ENCODE measurements at regions not wholly inside any gene's neighbourhood (a gene's known extent, or its start where the extent isn't known, plus 50 kb on each side); places are given as distances from the start of the nearest gene placed in this dataset.
"Not testable (repeated sequence)": the region's sequence is repeated elsewhere in the genome, so short reads cannot be mapped to it uniquely, and the experiment has no call there.

- in situ Hi-C loops (cut with MboI; ENCODE audit: low pct_unique_long_range_greater_than_20kb, low sequenced_read_pairs): not testable (repeated sequence)
These were observed 1250.0 kb upstream of the DEFB115 start for GRCh38 chr20:30007496-30007895.

More at GRCh38 chr20:30007496-30007895, 1250.0 kb upstream of the DEFB115 start:
- DNase-seq: peak; percentile 0
